NCI-H1694 treated with DMSO at 0.1 percent for 48 hours (cell line): ENCODE measurements at regions not wholly inside any gene's neighbourhood (a gene's known extent, or its start where the extent isn't known, plus 50 kb on each side); places are given as distances from the start of the nearest gene placed in this dataset.
A peak's percentile ranks its signal among the peaks of the same experiment; 100 is the strongest.
"Not testable (repeated sequence)": the region's sequence is repeated elsewhere in the genome, so short reads cannot be mapped to it uniquely, and the experiment has no call there.

ENCODE experiments used
- DNase-seq: peaks from one replicate; lab custom pipeline; 2025; lab: John Stamatoyannopoulos, UW

DNA sequence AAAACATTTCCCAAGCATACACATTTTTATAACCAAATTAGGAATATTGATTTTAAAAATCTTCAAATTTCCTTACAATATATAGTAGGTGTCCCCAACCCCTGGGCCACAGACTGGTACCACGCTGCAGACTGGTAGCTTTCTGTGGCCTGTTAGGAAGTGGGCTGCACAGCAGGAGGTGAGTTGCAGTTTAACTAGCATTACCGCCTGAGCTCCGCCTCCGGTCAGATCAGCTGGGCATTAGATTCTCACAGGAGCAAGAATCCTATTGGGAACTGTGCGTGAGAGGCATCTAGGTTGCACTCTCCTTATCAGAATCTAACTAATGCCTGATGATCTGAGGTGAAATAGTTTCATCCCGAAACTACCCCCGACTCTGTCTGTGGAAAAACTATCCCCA lies 62.1 kb downstream of the ZWINT start:
- no peak for DNase-seq

DNA sequence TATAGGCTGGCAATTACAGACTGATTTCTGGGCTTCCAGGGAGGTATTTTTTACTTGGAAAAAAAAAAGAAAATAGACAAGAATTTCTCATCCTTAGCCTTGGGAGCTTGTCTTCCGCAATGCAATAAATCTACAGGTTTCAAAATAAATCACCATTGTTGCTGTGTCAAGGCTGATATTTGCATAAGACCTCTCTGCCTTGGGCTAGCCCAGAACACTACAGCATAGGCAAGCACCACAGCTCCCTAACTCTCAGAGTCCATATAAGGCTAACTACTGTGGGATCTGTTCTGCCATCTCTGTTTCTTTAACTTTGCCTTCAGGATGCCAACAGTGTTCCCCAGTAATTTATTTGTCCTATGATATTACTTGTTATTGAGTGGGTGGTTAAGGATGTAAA lies 64.4 kb downstream of the ZWINT start:
- no peak for DNase-seq

DNA sequence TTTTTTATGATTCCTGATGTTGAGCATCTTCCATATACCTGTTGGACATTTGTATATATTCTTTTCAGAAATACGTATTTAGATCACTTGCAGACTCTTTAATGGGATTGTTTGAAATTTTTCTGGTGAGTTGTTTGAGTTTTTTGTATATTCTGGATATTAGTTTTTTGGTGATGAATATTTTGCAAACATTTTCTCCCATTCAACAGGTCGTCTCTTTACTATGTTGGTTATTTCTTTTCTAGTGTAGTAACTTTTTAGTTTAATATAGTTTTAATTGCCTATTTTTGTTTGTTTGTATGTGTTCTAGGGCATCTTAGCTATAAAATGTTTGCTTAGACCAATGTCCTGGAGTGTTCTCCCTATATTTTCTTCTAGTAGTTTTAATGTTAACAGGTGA lies 72.7 kb downstream of the ZWINT start:
- no peak for DNase-seq

DNA sequence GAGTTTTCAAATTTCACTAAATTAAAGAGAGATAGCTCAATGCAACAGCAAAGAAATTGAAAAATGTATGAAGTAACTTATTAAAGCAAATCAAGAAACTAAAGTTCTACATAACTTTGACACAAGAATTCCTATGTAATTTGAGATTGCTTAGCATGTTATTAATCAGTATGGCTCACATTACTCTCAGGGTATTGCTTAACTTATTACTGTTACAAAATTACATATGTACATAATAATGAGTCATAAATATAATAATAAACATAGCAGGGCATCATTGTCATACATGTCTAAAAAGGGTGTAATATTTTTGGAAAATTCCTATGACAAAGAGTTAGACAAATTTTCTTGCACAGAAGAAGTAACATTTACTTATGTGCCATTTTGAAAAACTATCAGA lies 75.0 kb downstream of the ZWINT start:
- no peak for DNase-seq

DNA sequence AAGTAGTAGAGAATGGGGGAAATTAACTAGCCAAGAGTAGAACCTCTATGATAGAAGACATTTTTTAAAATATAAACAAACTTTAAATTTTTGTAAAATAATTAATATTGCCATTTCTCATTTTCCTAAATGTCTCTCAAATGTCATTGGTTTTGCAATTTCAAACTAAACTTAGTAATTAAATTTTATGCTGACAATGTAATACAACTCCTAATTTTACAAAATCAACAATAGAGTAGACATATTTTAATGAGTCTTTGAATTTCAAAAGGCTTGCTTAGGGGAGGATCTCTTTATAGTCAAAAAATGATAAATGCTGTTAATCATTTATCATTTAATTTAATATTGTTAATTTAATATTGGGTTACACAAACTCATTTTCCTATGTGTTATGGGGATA lies 81.8 kb downstream of the ZWINT start:
- DNase-seq: no peak

DNA sequence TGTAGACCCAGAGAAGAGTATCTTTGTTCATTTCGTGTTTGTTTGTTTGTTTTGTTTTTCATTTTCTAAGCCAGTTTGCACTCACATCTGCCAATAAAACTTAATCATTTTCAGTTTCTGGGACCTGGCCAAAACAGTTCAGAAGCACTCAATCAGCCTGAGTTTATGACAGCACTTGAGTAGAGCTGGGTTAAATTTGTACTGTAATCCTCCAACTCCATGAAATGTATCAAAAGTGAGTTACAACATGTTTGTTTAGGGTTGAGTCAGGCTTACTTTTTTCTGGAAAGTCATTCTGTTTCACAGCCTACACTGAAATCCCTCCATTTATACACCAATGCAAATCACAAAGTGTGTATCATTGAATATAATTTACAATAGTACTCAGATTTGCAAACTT lies 91.9 kb downstream of the ZWINT start:
- DNase-seq: no peak

DNA sequence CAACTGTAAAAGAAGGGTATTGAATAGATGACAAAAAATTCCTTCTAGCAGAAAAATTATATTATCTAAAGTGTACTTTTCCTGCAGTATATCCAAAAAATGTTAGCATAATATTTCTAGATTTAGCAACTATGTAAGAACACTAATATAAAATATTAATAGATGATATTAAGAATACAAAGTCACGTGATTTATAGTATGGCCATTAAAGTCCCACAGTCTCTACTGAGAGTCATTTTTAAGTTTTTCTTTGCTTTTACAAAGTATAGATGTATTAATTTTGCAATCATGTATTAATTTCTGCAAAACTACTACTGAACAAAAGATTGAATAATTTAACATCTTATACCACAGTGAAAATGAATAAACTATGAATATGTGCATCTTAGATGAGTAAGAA lies 94.9 kb downstream of the ZWINT start:
- no peak for DNase-seq

DNA sequence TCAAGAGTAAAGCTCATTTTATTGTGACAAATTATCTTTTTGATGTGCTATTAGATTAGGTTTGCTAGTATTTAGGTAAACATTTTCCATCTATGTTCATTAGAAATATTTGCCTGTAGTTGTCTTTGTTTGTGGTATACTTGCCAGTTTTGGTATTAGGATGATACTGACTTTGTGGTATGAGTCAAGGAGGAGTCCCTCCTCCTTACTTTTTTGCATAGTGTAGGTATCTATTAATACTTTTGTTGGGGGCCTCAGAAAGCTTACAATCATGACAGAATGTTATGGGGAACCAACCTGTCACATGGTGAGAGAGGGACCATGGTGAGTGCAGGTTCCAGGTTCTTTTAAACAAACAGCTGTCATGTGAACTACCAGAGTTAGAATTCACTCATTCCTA lies 102.1 kb downstream of the ZWINT start:
- DNase-seq: no peak

DNA sequence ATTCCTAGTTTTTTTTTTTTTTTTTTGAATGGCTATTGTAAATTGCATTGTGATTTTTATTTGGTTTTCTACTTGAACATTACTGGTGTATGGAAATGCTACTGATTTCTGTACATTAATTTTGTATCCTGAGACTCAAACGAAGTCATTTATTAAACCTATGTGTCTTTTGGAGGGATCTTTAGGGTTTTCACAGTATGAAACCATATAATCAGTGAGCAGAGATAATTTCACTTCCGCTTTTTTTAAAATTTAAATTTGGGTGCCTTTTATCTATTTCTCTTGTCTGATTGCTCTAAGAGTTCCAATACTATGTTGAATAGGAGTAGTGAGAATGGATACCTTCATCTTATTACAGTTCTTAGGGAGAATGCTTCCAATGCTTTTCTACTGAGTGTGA lies 102.7 kb downstream of the ZWINT start:
- DNase-seq: no peak

DNA sequence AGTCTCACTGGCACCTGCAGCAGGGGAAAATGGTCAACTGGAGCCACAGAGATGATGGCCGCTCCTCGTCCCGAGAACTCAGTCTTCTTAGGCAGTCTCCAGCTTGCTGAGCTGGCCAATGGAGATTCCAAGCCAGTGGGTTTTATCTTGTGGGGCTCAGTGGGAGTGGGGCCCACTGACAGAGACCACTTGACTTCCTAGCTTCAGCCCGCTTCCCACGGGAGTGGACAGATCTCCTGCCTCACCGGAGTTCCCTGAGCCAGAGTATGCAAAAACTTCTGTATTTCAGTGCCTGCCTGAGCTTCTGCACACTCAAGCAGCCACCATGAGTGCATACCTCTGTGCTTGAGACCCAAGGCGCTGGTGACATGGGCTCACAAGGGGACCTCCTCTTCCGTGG lies 105.8 kb downstream of the ZWINT start:
- no peak for DNase-seq

DNA sequence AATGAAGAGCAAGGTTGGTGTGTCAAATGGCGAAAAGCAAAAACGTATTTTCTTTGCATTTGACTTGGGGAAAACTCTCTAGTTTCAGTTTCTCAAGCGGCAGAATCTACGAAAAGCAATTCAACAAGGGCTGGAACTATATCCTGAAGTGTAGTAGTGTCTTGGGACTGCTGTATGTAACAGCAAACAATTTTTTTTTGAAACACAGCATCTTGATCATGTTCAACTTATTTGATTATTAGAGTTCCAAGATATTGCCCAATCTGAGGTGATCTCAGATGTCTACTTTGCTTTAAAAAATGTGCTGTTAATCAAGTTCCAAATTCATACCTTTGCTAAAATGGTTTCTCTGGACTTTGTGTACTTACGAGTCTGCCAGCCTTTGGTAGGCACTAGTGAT lies 120.6 kb downstream of the ZWINT start:
- DNase-seq: no peak

DNA sequence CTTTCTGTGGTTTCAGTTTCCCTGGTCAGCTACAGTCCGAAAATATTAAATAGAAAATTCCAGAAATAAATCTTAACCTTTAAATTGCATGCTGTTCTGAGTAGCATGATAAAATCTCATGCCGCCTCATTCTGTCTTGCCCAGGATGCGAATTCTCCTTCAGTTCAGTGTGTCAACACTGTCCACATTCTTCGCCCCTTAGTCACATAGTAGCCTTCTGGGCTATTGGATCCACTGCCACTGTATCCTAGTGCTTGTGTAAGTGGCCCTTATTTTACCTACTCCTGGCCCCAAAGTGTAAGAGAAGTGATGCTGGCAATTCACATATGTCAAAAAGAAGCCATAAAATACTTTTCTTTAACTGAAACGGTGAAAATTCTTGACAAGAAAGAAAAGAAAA lies 129.6 kb downstream of the ZWINT start:
- DNase-seq: no peak

DNA sequence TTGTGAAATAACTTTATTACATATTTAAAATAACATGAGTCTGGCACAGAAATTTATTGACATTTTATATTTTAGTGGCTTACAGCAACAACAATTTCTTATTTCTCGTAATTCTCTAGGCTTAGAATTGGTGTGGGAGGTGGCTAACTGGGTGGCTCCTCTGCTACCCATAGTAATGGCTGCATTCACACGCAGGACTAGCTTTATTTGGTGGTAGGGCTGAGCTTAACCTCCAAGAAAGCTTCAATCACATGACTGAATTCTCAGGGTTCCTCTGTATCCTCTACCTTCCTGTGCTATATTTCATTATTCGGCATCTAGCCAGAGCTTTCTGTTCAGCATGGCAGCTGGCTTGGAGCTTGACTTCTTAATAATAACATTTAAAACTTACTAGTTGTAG lies 138.8 kb downstream of the ZWINT start:
- no peak for DNase-seq

DNA sequence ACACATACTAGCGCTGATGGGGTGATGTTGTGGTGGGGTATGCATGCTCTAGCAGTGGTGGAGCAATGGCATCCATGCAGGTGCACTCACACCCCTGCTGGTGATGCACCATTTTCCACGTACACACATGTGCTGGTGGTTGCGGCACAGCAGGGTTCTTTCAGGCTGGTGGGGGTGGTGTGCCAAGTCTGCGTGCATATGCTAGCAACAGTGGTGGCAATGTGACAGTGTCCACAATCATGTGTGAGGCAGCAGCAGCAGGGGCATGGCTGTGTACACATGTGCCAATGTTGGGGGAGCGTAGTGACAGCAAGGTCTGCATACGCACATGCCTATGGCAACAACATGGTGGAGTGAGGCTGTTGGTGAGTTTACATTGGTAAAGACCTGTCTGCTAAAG lies 148.1 kb downstream of the ZWINT start:
- DNase-seq: no peak

DNA sequence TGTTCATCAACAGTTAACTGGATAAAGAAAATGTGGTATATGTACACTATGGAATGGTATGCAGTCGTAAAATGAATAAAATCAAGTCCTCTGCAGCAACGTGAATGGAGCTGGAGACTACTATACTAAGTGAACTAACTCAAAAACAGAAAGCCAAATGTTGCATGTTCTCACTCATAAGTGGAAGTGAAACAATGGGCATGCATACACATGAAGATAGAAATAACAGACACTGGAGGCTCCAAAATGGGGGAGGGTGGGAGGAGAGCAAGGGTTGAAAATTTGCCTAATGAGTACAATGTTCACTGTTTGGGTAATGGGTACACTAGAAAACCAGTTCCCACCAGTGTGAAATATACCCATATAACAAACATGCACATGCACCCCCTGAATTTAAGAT lies 179.5 kb downstream of the ZWINT start:
- no peak for DNase-seq

DNA sequence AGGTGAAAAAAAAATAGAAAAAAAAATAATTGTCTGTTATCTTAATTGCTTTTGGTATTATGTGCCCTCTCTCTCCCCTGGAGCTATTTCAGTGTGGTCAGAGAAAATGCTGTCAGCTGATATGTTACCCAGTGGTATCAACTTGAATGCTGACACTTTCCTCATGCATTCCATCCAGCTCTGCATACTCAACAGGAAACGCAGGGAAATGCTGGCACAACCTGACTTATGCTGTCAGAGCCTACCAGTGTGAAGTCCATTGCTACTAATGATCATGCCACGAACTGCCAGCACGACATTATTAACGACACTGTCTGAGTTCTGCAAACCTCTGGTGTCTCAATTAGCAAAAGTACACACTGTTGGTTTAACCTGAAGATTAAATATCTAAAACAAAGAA lies 182.8 kb downstream of the ZWINT start:
- DNase-seq: no peak

DNA sequence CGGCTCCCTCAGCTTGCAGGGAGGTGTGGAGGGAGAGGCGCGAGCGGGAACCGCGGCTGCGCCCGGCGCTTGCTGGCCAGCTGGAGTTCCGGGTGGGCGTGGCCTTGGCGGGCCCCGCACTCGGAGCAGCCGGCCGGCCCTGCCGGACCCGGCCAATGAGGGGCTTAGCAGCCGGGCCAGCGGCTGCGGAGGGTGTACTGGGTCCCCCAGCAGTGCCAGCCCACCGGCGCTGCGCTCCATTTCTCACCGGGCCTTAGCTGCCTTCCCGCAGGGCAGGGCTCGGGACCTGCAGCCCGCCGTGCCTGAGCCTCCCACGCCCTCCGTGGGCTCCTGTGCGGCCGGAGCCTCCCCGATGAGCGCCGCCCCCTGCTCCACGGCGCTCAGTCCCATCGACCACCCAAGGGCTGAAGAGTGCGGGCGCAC lies 206.0 kb downstream of the ZWINT start:
- not testable (repeated sequence) for DNase-seq

DNA sequence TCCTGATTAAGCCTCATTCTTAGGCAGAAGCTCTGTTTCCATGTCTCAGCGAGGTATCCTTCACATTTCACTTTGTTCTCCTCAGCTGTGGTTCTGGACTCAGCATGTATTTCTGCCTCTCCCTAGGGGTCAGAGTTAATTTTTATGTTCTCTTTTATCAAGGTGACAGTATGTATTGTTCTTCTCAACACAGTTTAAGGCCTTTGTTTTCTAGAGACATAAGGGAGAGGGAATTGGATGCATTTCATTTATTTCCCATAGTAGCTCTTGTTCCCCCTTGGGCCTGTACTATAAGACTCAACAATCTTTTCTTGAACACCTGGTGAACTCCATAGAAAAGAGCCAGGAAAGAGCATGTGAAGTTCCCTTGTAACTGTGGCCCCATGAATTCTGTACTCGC lies 214.3 kb downstream of the ZWINT start:
- no peak for DNase-seq

DNA sequence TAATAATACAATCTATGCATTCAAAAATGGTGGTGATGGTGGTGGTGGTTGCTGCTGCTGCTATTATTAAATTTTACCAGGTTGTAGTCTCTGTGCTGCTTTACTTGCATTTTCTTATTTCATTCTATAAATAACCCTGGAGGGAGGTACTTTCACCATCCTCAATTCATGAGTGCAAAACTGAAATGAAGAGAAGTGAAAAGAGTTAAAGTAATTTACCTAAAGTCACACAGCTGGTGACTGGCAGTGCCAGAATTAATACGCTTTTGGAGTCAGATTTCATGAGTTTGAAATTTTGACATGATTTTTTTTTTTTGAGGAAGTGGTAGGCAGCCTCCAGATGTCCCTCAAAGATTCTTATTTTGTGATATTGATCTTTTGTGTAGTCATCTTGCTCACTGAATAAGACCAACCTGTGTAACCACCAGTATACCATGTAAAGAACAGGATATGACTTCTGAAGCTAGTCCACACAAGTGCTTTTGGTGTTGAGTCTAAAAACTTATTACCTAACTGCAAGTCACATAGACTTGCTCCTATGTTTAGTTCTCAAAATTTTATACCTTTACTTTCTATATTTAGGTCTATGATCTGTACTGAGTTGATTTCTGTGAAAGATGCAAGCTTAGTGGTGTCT lies 218.8 kb downstream of the ZWINT start:
- no peak for DNase-seq

DNA sequence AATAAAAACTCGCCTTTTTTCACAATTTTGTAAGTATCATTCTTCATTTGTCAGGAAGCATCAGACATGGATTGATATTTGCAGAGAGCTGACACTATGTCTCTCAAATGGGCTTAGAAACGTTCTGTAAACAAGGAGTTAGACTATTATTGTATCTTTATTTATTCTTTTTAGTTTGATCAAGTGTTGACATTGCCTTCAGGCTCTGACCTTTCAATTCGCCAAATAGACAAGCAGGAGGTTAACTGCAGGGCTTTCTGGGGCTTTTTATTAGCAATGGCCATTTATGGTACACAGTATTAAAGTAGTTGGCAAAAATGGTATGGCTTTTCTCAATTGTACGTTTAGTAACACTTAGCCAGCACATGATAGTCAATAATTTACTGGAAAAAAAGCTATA lies 221.7 kb downstream of the ZWINT start:
- no peak for DNase-seq

DNA sequence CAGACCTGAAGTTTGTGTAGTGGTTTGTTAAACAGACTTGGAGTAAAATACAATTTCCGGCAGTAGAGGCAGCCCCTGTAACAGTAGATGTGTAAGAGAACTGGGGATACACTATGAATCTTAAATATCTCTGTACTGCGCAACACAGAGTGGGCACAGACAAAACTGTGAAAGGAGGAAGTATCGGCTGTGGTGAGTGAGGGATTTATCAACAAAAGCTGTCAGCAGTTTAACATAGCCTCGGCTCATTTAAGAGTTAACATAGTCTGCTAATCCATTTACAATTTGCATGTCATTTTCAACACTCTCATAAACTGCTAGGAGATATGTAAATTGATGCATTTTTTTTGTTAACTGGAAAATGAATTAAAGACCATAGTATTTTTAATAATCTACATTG lies 225.2 kb downstream of the ZWINT start:
- no peak for DNase-seq

DNA sequence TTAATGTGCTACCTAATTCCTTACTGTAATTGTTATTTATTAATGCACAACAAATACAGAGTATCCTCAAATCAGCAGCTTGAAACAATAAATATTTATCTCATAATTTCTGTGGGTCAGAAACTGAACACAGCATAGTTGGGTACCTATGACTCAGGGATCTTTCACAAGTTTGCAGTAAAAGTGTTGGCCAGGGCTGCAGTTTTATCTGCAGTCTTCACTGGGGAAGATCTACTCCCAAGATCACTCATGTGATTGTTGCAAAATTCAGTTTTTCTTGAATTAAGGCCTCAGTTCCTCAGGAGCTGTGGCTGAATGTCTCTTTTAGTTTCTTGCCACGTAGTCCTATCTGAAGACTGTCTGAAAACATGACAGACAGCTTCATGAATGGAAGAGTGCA lies 237.8 kb downstream of the ZWINT start:
- no peak for DNase-seq

DNA sequence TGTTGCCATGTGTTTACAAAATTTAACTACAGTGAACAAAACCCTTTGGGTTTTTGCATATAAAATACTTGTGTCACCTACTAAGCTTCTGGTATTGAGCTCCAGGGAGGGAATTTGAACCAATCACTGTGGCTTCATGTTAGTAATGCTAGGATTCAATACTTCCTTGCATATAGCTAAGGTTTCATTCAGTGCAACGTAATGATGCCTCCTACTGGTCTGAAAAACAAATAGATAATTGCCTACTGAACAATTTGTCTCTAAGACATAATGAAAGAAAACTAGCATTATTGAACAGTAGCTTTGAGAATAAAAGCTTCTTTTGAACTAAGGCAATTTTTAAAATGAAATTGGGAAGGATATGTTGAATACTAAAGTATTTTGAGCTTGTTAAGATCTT lies 244.4 kb downstream of the ZWINT start:
- DNase-seq: peak; percentile 5

DNA sequence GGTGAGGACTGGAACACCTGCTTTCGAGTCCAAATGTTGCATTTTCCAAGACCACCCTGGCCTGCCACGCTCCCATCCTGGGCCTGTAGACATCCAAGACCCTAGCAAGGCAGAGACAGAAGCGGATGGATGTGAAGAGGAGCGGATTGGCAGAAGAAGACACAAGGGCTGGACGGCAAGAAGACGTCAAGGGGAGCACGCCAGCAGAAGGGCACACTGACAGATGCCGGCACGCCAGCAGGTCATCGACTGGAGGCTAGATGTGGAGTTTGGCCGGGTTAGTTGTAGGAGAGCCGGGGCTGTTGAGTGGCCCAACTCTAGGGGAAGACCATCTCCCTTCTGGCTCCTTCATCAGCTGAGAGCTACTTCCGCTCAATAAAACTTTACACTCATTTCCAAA lies 251.6 kb downstream of the ZWINT start:
- DNase-seq: no peak

DNA sequence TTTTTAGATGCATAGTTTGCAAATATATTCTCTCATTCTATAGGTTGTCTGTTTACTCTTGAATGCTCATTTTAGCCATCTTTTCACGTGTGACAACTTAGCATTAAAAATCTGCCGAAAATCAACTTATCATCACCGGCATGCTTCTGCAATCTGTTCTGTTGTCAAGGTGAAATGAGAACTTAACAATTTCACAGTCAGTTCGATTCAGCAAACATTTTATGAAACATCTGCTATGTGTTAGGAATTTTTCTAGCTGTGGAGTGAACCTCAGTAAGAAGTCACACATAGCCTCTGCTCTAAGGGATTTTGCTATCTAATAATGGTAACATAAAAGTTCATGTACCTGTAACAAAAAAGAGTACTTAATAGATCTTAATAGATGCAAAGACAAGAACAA lies 256.1 kb downstream of the ZWINT start:
- DNase-seq: no peak
